Thyroid gland (tissue), 4 donors: ENCODE measurements at regions not wholly inside any gene's neighbourhood (a gene's known extent, or its start where the extent isn't known, plus 50 kb on each side); places are given as distances from the start of the nearest gene placed in this dataset.

Experiments
- DNase-seq, 2 donors: peaks; one replicate each; pipeline ENCODE4 v3.0.0-alpha.2; 2019
- H3K27ac ChIP-seq, 3 donors: fragments of 200-600 bp; sonication (generic); 1 replicate in 2 of 3; 2 replicates in 1 of 3; pipeline ENCODE4 v1.5.1; 2016 to 2019; ENCODE audit warnings: mild to moderate bottlenecking in 1 of 3, moderate library complexity in 1 of 3
- H3K27me3 ChIP-seq: fragments of 200-600 bp; sonication (generic); one replicate; pipeline ENCODE4 v1.5.1; 2019
- H3K36me3 ChIP-seq, 2 donors: fragments of 200-600 bp; sonication (generic); one replicate each; pipeline ENCODE4 v1.5.1; 2016 to 2019
- H3K4me1 ChIP-seq, 2 donors: fragments of 200-600 bp; sonication (generic); one replicate each; pipeline ENCODE4 v1.5.1; 2017 to 2019
- H3K4me3 ChIP-seq, 3 donors: fragments of 200-600 bp; sonication (generic); replicated peaks in 1 of 3; 1 replicate in 2 of 3; 2 replicates in 1 of 3; pipeline ENCODE4 v1.5.1; 2016; ENCODE audit warnings: mild to moderate bottlenecking in 1 of 3
- H3K9me3 ChIP-seq: fragments of 200-600 bp; sonication (generic); one replicate; pipeline ENCODE4 v1.5.1; 2017
- CTCF ChIP-seq, 6 experiments: fragments of 200-600 bp in 3 of 6; fragments of 450-650 bp in 3 of 6; sonication (generic) in 3 of 6; IDR thresholded peaks; one replicate each; pipeline ENCODE4 v1.5.1; 2016 to 2019; ENCODE audit warnings: antibody characterized with exemption in 6 of 6, mild to moderate bottlenecking in 2 of 6, inconsistent platforms in 1 of 6, moderate library complexity in 1 of 6
- POLR2A ChIP-seq, 2 donors: fragments of 450-650 bp; IDR thresholded peaks; one replicate each; pipeline ENCODE4 v1.6.1; 2017; ENCODE audit warnings: antibody characterized with exemption in 2 of 2, mild to moderate bottlenecking in 2 of 2, moderate library complexity in 1 of 2
- WGBS, 2 donors: methylation state at CpG; one replicate each; pipeline ENCODE4 v1.1.5; 2017; 5-methylcytosine and 5-hydroxymethylcytosine counted together
- intact Hi-C: fragments of 100-400 bp; cut with DNase I; formaldehyde crosslinking; loops from one replicate; pipeline ENCODE4 v1.15.1; 2023

- WGBS, 2 donors, result 67 to 75% methylated on average over 1 of the region's 1 CpG
- DNase-seq, result no peak
- intact Hi-C loops, result no loop called here
Observed at GRCh38 chr10:37643187-37643586, 214.2 kb downstream of the ZNF248 start.

GRCh38 chr10:37640301-37640700 lies 217.1 kb downstream of the ZNF248 start:
- no peak for TF ChIP-seq CTCF (IDR thresholded peaks at IDR 0.05)
- TF ChIP-seq POLR2A (IDR thresholded peaks at IDR 0.05), result no peak
- intact Hi-C loops, result no loop called here
- 78 to 83% methylated on average over 8 of the region's 8 CpGs for WGBS, 2 donors
- Histone ChIP-seq H3K4me1 (no peaks in the 10 kb centered on the region), H3K27me3 (no peaks in the 10 kb centered on the region), H3K4me3 (no peak overlapping the region), H3K27ac (no peak overlapping the region), H3K9me3 (no peaks in the 10 kb centered on the region), H3K36me3 (no peaks in the 10 kb centered on the region)
- DNase-seq, result no peak

More at GRCh38 chr10:37643187-37643586, 214.2 kb downstream of the ZNF248 start:
- Histone ChIP-seq H3K4me3 (no peak overlapping the region), H3K27ac (no peak overlapping the region), H3K27me3 (no peaks in the 10 kb centered on the region), H3K4me1 (no peaks in the 10 kb centered on the region), H3K9me3 (no peaks in the 10 kb centered on the region), H3K36me3 (no peaks in the 10 kb centered on the region)
- TF ChIP-seq CTCF (IDR thresholded peaks at IDR 0.05), result no peak
- TF ChIP-seq POLR2A (IDR thresholded peaks at IDR 0.05), result no peak

- no peaks in the 10 kb centered on the region for H3K27me3 ChIP-seq
- no peak overlapping the region for H3K4me3 ChIP-seq
- H3K36me3 ChIP-seq, result no peaks in the 10 kb centered on the region
- 66 to 92% methylated on average over 4 to 5 of the region's 5 CpGs for WGBS, 2 donors
- TF ChIP-seq POLR2A (IDR thresholded peaks at IDR 0.05), result no peak
- no peak for TF ChIP-seq CTCF (IDR thresholded peaks at IDR 0.05)
- intact Hi-C loops, result no loop called here
- no peaks in the 10 kb centered on the region for H3K9me3 ChIP-seq
- no peak for DNase-seq
- H3K27ac ChIP-seq, result no peak overlapping the region
- H3K4me1 ChIP-seq, result no peaks in the 10 kb centered on the region
Observed at GRCh38 chr10:37639200-37639599, 218.2 kb downstream of the ZNF248 start.

- Histone ChIP-seq H3K9me3 (no peaks in the 10 kb centered on the region), H3K4me1 (no peaks in the 10 kb centered on the region), H3K36me3 (no peaks in the 10 kb centered on the region), H3K4me3 (no peak overlapping the region), H3K27me3 (no peaks in the 10 kb centered on the region), H3K27ac (no peak overlapping the region)
- intact Hi-C loops, result no loop called here
- WGBS, 2 donors, result 50 to 55% methylated on average over 1 of the region's 1 CpG
- no peak for TF ChIP-seq POLR2A (IDR thresholded peaks at IDR 0.05)
- no peak for TF ChIP-seq CTCF (IDR thresholded peaks at IDR 0.05)
- no peak for DNase-seq
Observed at GRCh38 chr10:37638569-37638968, 218.8 kb downstream of the ZNF248 start.

DNA sequence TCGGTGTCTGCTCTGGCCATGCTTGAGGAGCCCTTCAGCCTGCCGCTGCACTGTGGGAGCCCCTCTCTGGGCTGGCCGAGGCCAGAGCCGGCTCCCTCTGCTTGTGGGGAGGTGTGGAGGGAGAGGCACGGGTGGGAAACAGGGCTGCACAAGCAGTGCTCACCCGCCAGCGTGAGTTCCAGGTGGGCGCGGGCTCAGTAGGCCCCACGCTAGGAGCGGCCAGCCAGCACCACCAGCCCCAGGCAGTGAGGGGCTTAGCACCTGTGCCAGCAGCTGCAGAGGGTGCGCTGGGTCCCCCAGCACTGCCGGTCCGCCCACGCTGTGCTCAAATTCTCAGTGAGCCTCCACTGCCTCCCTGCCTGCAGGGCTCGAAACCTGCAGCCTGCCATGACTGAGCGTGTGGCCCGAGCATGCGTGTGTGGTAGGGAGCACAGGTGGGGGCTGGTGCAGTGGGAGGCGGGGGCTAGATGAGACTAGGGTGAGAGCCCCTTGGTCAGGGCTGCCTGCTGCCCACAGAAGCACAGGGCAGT lies 223.0 kb downstream of the ZNF248 start:
- H3K36me3 ChIP-seq, result no peaks in the 10 kb centered on the region
- no peak for DNase-seq
- WGBS, 2 donors, result 96 to 100% methylated on average over 2 to 7 of the region's 20 CpGs
- no peak overlapping the region for H3K4me3 ChIP-seq
- no peaks in the 10 kb centered on the region for H3K27me3 ChIP-seq
- H3K4me1 ChIP-seq, result no peaks in the 10 kb centered on the region
- TF ChIP-seq CTCF (IDR thresholded peaks at IDR 0.05), result no peak
- no peak for TF ChIP-seq POLR2A (IDR thresholded peaks at IDR 0.05)
- no peak overlapping the region for H3K27ac ChIP-seq
- H3K9me3 ChIP-seq, result no peaks in the 10 kb centered on the region
- intact Hi-C loops, result no loop called here
